Neural progenitor cell (in vitro differentiated cells): ENCODE measurements at regions not wholly inside any gene's neighbourhood (a gene's known extent, or its start where the extent isn't known, plus 50 kb on each side); places are given as distances from the start of the nearest gene placed in this dataset.

ENCODE experiments used
- EZH2 ChIP-seq: fragments of 200-600 bp; sonication (generic); IDR thresholded peaks from 2 replicates; pipeline ENCODE4 v1.6.1; 2017; ENCODE audit warnings: antibody characterized with exemption, mild to moderate bottlenecking, moderate library complexity
- TF ChIP-seq, protein P1 (sequence below): fragments of 200-600 bp; sonication (generic); IDR thresholded peaks from 2 replicates; pipeline ENCODE4 v1.5.1; 2017; ENCODE audit warnings: antibody characterized with exemption, mild to moderate bottlenecking

DNA sequence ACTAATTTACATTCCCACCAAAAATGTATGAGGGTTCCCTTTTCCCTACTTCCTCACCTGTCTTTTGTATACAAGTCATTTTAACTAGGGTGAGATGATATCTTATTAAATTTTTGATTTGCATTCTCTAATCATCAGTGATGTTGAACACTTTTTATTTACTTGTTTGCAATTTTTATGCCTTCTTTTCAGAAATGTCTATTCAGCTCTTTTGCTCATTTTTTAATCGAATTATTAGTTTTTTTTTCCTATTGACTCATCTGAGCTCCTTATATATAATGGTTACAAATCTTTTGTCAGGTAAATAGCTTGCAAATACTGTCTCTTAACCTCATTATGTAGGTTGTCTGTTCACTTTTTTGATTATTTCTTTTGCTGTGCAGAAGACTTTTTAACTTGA lies 269.4 kb downstream of the CDH19 start:
- TF ChIP-seq, protein P1, sequence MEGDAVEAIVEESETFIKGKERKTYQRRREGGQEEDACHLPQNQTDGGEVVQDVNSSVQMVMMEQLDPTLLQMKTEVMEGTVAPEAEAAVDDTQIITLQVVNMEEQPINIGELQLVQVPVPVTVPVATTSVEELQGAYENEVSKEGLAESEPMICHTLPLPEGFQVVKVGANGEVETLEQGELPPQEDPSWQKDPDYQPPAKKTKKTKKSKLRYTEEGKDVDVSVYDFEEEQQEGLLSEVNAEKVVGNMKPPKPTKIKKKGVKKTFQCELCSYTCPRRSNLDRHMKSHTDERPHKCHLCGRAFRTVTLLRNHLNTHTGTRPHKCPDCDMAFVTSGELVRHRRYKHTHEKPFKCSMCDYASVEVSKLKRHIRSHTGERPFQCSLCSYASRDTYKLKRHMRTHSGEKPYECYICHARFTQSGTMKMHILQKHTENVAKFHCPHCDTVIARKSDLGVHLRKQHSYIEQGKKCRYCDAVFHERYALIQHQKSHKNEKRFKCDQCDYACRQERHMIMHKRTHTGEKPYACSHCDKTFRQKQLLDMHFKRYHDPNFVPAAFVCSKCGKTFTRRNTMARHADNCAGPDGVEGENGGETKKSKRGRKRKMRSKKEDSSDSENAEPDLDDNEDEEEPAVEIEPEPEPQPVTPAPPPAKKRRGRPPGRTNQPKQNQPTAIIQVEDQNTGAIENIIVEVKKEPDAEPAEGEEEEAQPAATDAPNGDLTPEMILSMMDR = no peak
- no peak for TF ChIP-seq EZH2
